ENCODE measurements at regions not wholly inside any gene's neighbourhood (a gene's known extent, or its start where the extent isn't known, plus 50 kb on each side); places are given as distances from the start of the nearest gene placed in this dataset.
"Not testable (repeated sequence)": the region's sequence is repeated elsewhere in the genome, so short reads cannot be mapped to it uniquely, and the experiment has no call there.

- no peak for DNase-seq (ENCODE audit: low spot score)
Observed at GRCh38 chr14:37842106-37842505, 246.7 kb downstream of the TTC6 start.

- no peak for DNase-seq (ENCODE audit: low spot score)
Observed at GRCh38 chr14:37843954-37844607, 248.7 kb downstream of the TTC6 start.

GRCh38 chr14:37844614-37845013, 249.2 kb downstream of the TTC6 start:
- DNase-seq (ENCODE audit: low spot score) = no peak

- DNase-seq (ENCODE audit: low spot score) = no peak
Observed at GRCh38 chr14:37848985-37849621, 253.7 kb downstream of the TTC6 start.

GRCh38 chr14:37851054-37851453, 255.6 kb downstream of the TTC6 start:
- no peak for DNase-seq (ENCODE audit: low spot score)

- no peak for DNase-seq (ENCODE audit: low spot score)
Observed at GRCh38 chr14:37855871-37856270, 260.4 kb downstream of the TTC6 start.

- DNase-seq (ENCODE audit: low spot score) = no peak
Observed at GRCh38 chr14:37857774-37858266, 262.4 kb downstream of the TTC6 start.

- no peak for DNase-seq (ENCODE audit: low spot score)
Observed at GRCh38 chr14:37858733-37859132, 263.3 kb downstream of the TTC6 start.

- no peak for DNase-seq (ENCODE audit: low spot score)
Observed at GRCh38 chr14:37859177-37859576, 263.7 kb downstream of the TTC6 start.

- DNase-seq (ENCODE audit: low spot score) = no peak
Observed at GRCh38 chr14:37862263-37862662, 266.8 kb downstream of the TTC6 start.

- DNase-seq (ENCODE audit: low spot score) = no peak
Observed at GRCh38 chr14:37864128-37864527, 268.7 kb downstream of the TTC6 start.

- peak; percentile 78 for DNase-seq (ENCODE audit: low spot score)
Observed at GRCh38 chr14:37864861-37865718, 269.7 kb downstream of the TTC6 start.

GRCh38 chr14:37865719-37866549, 270.5 kb downstream of the TTC6 start:
- DNase-seq (ENCODE audit: low spot score) = no peak

GRCh38 chr14:37869633-37870032, 274.2 kb downstream of the TTC6 start:
- no peak for DNase-seq (ENCODE audit: low spot score)

- DNase-seq (ENCODE audit: low spot score) = no peak
Observed at GRCh38 chr14:37870170-37870569, 274.7 kb downstream of the TTC6 start.

GRCh38 chr14:37870632-37871346, 275.4 kb downstream of the TTC6 start:
- no peak for DNase-seq (ENCODE audit: low spot score)

- not testable (repeated sequence) for DNase-seq (ENCODE audit: low spot score)
Observed at GRCh38 chr14:37874065-37874428, 278.6 kb downstream of the TTC6 start.

- peak; percentile 85 for DNase-seq (ENCODE audit: low spot score)
Observed at GRCh38 chr14:37874429-37875109, 279.1 kb downstream of the TTC6 start.

GRCh38 chr14:37888234-37888633, 292.8 kb downstream of the TTC6 start:
- DNase-seq (ENCODE audit: low spot score) = no peak

- no peak for DNase-seq (ENCODE audit: low spot score)
Observed at GRCh38 chr14:37889087-37889486, 293.7 kb downstream of the TTC6 start.

- no peak for DNase-seq (ENCODE audit: low spot score)
Observed at GRCh38 chr14:37890095-37890494, 294.7 kb downstream of the TTC6 start.
